GM23338 (cell line): ENCODE measurements at regions not wholly inside any gene's neighbourhood (a gene's known extent, or its start where the extent isn't known, plus 50 kb on each side); places are given as distances from the start of the nearest gene placed in this dataset.
"Not testable (repeated sequence)": the region's sequence is repeated elsewhere in the genome, so short reads cannot be mapped to it uniquely, and the experiment has no call there.

Source experiments
- EZH2 ChIP-seq: fragments of 200-600 bp; sonication (generic); IDR thresholded peaks from one replicate; pipeline ENCODE4 v1.8.0; 2017; ENCODE audit warnings: antibody characterized with exemption, mild to moderate bottlenecking, low read depth; ENCODE audit not compliant: unreplicated experiment
- EZH2phosphoT487 ChIP-seq: fragments of 200-600 bp; sonication (generic); IDR thresholded peaks from one replicate; pipeline ENCODE4 v1.8.1; 2018; ENCODE audit warnings: antibody characterized with exemption; ENCODE audit not compliant: unreplicated experiment
- JUNB ChIP-seq: IDR thresholded peaks from one replicate; pipeline ENCODE4 v1.6.1; 2016; ENCODE audit warnings: antibody characterized with exemption; ENCODE audit not compliant: unreplicated experiment
- POLR2AphosphoS5 ChIP-seq: IDR thresholded peaks from 2 replicates; pipeline ENCODE4 v1.6.1; 2016; ENCODE audit warnings: antibody characterized with exemption, low read depth
- STAT1 ChIP-seq: IDR thresholded peaks from one replicate; pipeline ENCODE4 v1.6.1; 2016; ENCODE audit warnings: antibody characterized with exemption; ENCODE audit not compliant: unreplicated experiment
- TF ChIP-seq, protein P1 (sequence below), 2 experiments: fragments of 200-600 bp in 1 of 2; sonication (generic) in 1 of 2; conservative IDR thresholded peaks; 2 replicates each; pipeline versions ENCODE4 v1.5.1 to v1.6.1; 2016 to 2017; ENCODE audit warnings: antibody characterized with exemption in 2 of 2, low read depth in 2 of 2, mild to moderate bottlenecking in 2 of 2, moderate library complexity in 1 of 2
- TF ChIP-seq, protein P2 (sequence below): IDR thresholded peaks from 2 replicates; pipeline ENCODE4 v1.6.1; 2016; ENCODE audit warnings: antibody characterized with exemption

DNA sequence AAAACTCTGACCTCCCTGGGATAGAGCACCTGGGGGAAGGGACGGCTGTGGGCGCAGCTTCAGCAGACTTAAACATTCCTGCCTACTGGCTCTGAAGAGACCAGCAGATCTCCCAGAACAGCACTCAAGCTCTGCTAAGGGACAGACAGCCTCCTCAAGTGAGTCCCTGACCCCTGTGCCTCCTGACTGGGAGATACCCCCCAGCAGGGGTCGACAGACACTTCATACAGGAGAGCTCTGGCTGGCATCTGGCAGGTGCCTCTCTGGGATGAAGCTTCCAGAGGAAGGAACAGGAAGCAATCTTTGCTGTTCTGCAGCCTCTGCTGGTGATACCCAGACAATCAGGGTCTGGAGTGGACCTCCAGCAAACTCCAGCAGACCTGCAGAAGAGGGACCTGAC lies 108.5 kb upstream of the CAB39 start:
- TF ChIP-seq, protein P1, sequence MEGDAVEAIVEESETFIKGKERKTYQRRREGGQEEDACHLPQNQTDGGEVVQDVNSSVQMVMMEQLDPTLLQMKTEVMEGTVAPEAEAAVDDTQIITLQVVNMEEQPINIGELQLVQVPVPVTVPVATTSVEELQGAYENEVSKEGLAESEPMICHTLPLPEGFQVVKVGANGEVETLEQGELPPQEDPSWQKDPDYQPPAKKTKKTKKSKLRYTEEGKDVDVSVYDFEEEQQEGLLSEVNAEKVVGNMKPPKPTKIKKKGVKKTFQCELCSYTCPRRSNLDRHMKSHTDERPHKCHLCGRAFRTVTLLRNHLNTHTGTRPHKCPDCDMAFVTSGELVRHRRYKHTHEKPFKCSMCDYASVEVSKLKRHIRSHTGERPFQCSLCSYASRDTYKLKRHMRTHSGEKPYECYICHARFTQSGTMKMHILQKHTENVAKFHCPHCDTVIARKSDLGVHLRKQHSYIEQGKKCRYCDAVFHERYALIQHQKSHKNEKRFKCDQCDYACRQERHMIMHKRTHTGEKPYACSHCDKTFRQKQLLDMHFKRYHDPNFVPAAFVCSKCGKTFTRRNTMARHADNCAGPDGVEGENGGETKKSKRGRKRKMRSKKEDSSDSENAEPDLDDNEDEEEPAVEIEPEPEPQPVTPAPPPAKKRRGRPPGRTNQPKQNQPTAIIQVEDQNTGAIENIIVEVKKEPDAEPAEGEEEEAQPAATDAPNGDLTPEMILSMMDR (conservative IDR thresholded peaks at IDR 0.05; ENCODE audit: low read depth in 2 of 2): 0 out of 4 replicates have a peak, but pooled peaks of 1 of the 2 experiments have one; percentile 1
- TF ChIP-seq EZH2, JUNB, EZH2phosphoT487, POLR2AphosphoS5, STAT1: not testable (repeated sequence)
- TF ChIP-seq, protein P2, sequence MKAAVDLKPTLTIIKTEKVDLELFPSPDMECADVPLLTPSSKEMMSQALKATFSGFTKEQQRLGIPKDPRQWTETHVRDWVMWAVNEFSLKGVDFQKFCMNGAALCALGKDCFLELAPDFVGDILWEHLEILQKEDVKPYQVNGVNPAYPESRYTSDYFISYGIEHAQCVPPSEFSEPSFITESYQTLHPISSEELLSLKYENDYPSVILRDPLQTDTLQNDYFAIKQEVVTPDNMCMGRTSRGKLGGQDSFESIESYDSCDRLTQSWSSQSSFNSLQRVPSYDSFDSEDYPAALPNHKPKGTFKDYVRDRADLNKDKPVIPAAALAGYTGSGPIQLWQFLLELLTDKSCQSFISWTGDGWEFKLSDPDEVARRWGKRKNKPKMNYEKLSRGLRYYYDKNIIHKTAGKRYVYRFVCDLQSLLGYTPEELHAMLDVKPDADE: not testable (repeated sequence)
